SK-N-SH (cell line): ENCODE measurements at regions not wholly inside any gene's neighbourhood (a gene's known extent, or its start where the extent isn't known, plus 50 kb on each side); places are given as distances from the start of the nearest gene placed in this dataset.

Experiments used
- RCOR1 ChIP-seq: fragments of 150-350 bp; IDR thresholded peaks from 2 replicates; pipeline ENCODE4 v1.6.1; 2017; ENCODE audit warnings: antibody characterized with exemption, low read length
- SIN3A ChIP-seq: IDR thresholded peaks from 2 replicates; pipeline ENCODE4 v1.6.1; 2012; ENCODE audit warnings: low read depth, mild to moderate bottlenecking, low read length, moderate library complexity, borderline replicate concordance
- TF ChIP-seq, protein P1 (sequence below): fragments of 200-600 bp; sonication (generic); IDR thresholded peaks from 2 replicates; pipeline ENCODE4 v1.6.1; 2017; ENCODE audit warnings: antibody characterized with exemption, mild to moderate bottlenecking, moderate library complexity

DNA sequence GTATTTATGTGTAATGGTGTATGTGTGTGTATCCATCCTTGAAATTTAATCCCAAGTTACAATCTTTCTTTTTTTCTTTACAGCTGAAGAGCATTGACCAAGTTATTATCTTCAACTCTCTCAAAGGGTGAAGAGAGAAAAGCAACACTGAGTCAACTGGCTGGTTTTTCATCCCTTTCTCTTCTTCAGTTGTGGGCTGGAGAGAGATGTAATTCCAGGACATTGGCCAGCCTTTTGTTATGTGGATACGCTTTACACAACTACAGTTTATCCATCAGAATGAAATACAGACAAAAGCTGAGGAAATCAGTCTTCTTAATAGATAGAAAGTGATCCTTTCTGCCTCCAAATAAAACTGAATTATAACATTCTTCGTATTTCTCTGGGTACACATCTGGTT is 357.0 kb upstream of the NCAM2 start:
- TF ChIP-seq, protein P1, sequence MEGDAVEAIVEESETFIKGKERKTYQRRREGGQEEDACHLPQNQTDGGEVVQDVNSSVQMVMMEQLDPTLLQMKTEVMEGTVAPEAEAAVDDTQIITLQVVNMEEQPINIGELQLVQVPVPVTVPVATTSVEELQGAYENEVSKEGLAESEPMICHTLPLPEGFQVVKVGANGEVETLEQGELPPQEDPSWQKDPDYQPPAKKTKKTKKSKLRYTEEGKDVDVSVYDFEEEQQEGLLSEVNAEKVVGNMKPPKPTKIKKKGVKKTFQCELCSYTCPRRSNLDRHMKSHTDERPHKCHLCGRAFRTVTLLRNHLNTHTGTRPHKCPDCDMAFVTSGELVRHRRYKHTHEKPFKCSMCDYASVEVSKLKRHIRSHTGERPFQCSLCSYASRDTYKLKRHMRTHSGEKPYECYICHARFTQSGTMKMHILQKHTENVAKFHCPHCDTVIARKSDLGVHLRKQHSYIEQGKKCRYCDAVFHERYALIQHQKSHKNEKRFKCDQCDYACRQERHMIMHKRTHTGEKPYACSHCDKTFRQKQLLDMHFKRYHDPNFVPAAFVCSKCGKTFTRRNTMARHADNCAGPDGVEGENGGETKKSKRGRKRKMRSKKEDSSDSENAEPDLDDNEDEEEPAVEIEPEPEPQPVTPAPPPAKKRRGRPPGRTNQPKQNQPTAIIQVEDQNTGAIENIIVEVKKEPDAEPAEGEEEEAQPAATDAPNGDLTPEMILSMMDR, result no peak
- TF ChIP-seq RCOR1 (no peak), SIN3A (no peak)
